ENCODE measurements at regions not wholly inside any gene's neighbourhood (a gene's known extent, or its start where the extent isn't known, plus 50 kb on each side); places are given as distances from the start of the nearest gene placed in this dataset.
"Not testable (repeated sequence)": the region's sequence is repeated elsewhere in the genome, so short reads cannot be mapped to it uniquely, and the experiment has no call there.

GRCh38 chr13:82976499-82976898 is 905.8 kb downstream of the SLITRK1 start:
- in situ Hi-C loops (cut with HindIII; ENCODE audit: low pct_ligation_motif_present, low sequenced_read_pairs) = no loop called here
- no peak overlapping the region for H3K4me3 ChIP-seq (ENCODE audit: low read depth, low read length)
- no peaks in the 10 kb centered on the region for H3K27me3 ChIP-seq (replicated peaks)
- no peak for TF ChIP-seq CTCF (IDR thresholded peaks at IDR 0.05; ENCODE audit: low read depth, low read length, missing control alignments)
- H3K36me3 ChIP-seq (replicated peaks) = no peaks in the 10 kb centered on the region
- no peak for DNase-seq
- H3K27ac ChIP-seq = no peak overlapping the region

GRCh38 chr13:82963226-82964099 is 918.8 kb downstream of the SLITRK1 start:
- Histone ChIP-seq H3K4me3 (ENCODE audit: low read depth, low read length) (no peak overlapping the region), H3K36me3 (replicated peaks) (no peaks in the 10 kb centered on the region), H3K27me3 (replicated peaks) (no peaks in the 10 kb centered on the region), H3K27ac (peak overlapping the region; percentile 62)
- peak; percentile 9 for DNase-seq
- in situ Hi-C loops (cut with HindIII; ENCODE audit: low pct_ligation_motif_present, low sequenced_read_pairs) = no loop called here
- TF ChIP-seq CTCF (IDR thresholded peaks at IDR 0.05; ENCODE audit: low read depth, low read length, missing control alignments) = no peak

GRCh38 chr13:82962397-82962796 is 919.9 kb downstream of the SLITRK1 start:
- Histone ChIP-seq H3K27me3 (replicated peaks) (no peaks in the 10 kb centered on the region), H3K27ac (peak overlapping the region; percentile 62), H3K4me3 (ENCODE audit: low read depth, low read length) (no peak overlapping the region), H3K36me3 (replicated peaks) (no peaks in the 10 kb centered on the region)
- DNase-seq = peak; percentile 11
- TF ChIP-seq CTCF (IDR thresholded peaks at IDR 0.05; ENCODE audit: low read depth, low read length, missing control alignments) = no peak
- in situ Hi-C loops (cut with HindIII; ENCODE audit: low pct_ligation_motif_present, low sequenced_read_pairs) = no loop called here

- DNase-seq = no peak
- Histone ChIP-seq H3K4me3 (ENCODE audit: low read depth, low read length) (no peak overlapping the region), H3K27ac (no peak overlapping the region), H3K27me3 (replicated peaks) (no peaks in the 10 kb centered on the region), H3K36me3 (replicated peaks) (no peaks in the 10 kb centered on the region)
- no peak for TF ChIP-seq CTCF (IDR thresholded peaks at IDR 0.05; ENCODE audit: low read depth, low read length, missing control alignments)
- in situ Hi-C loops (cut with HindIII; ENCODE audit: low pct_ligation_motif_present, low sequenced_read_pairs) = no loop called here
Measured at GRCh38 chr13:82961757-82962156, 920.5 kb downstream of the SLITRK1 start.

- in situ Hi-C loops (cut with HindIII; ENCODE audit: low pct_ligation_motif_present, low sequenced_read_pairs) = not testable (repeated sequence)
Measured at GRCh38 chr13:82952336-82952735, 929.9 kb downstream of the SLITRK1 start.

GRCh38 chr13:82947683-82948082 is 934.6 kb downstream of the SLITRK1 start:
- H3K27me3 ChIP-seq (replicated peaks) = no peaks in the 10 kb centered on the region
- TF ChIP-seq CTCF (IDR thresholded peaks at IDR 0.05; ENCODE audit: low read depth, low read length, missing control alignments) = no peak
- in situ Hi-C loops (cut with HindIII; ENCODE audit: low pct_ligation_motif_present, low sequenced_read_pairs) = no loop called here
- peak overlapping the region; percentile 43 for H3K27ac ChIP-seq
- no peaks in the 10 kb centered on the region for H3K36me3 ChIP-seq (replicated peaks)
- H3K4me3 ChIP-seq (ENCODE audit: low read depth, low read length) = no peak overlapping the region
- no peak for DNase-seq

More at GRCh38 chr13:82952336-82952735, 929.9 kb downstream of the SLITRK1 start:
- not testable (repeated sequence) for DNase-seq; H3K27ac ChIP-seq; H3K36me3 ChIP-seq (replicated peaks); H3K4me3 ChIP-seq (ENCODE audit: low read depth, low read length); H3K27me3 ChIP-seq (replicated peaks)
